ENCODE measurements at regions not wholly inside any gene's neighbourhood (a gene's known extent, or its start where the extent isn't known, plus 50 kb on each side); places are given as distances from the start of the nearest gene placed in this dataset.

GRCh38 chr13:57408312-57408711, 223.2 kb upstream of the PCDH17 start:
- no peak for DNase-seq
- 86 to 92% (median 89%) methylated on average over 2 of the region's 2 CpGs for WGBS, 5 donors
- no peaks in the 10 kb centered on the region for H3K27me3 ChIP-seq (replicated peaks in 1 of 7)
- no peaks in the 10 kb centered on the region for H3K36me3 ChIP-seq
- H3K27ac ChIP-seq, result no peak overlapping the region
- TF ChIP-seq CTCF (IDR thresholded peaks at IDR 0.05 in 8 of 11, conservative IDR thresholded peaks at IDR 0.05 in 3 of 11), result no peak
- no peak for TF ChIP-seq POLR2A (IDR thresholded peaks at IDR 0.05)
- no peak for TF ChIP-seq POLR2AphosphoS5 (IDR thresholded peaks at IDR 0.05)
- no peaks in the 10 kb centered on the region for H3K4me1 ChIP-seq
- intact Hi-C loops (cut with DNase I; ENCODE audit: low total_unique reads), result no loop called here
- peaks cover 0 to 29% (median 12%) of the 10 kb centered on the region in 8 donors for H3K9me3 ChIP-seq
- H3K4me3 ChIP-seq, result no peak overlapping the region

DNA sequence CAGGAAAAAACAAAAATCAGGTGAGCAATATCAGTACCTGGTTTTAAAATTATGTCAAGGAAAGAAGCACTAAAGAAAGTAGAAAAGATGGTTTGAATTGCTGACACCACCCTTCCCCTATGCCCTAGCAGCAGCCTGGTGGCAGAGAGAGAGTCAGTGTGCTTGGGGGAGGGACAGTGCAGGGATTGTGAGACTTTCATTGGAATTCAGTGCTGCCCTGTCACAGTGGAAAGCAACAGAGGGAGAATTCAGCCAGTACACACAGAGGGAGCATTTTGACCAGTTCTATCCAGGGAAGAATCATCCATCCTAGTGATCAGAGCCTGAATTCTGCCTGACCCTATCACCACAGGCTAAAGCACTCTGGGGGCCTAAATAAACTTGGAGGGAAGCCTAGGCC, 222.4 kb upstream of the PCDH17 start:
- Histone ChIP-seq H3K9me3 (peaks cover 0 to 29% (median 12%) of the 10 kb centered on the region in 8 donors), H3K27ac (no peak overlapping the region), H3K27me3 (replicated peaks in 1 of 7) (no peaks in the 10 kb centered on the region), H3K36me3 (no peaks in the 10 kb centered on the region), H3K4me3 (no peak overlapping the region), H3K4me1 (no peaks in the 10 kb centered on the region)
- intact Hi-C loops (cut with DNase I; ENCODE audit: low total_unique reads), result no loop called here
- no peak for DNase-seq
- TF ChIP-seq POLR2AphosphoS5 (IDR thresholded peaks at IDR 0.05) (no peak), CTCF (IDR thresholded peaks at IDR 0.05 in 8 of 11, conservative IDR thresholded peaks at IDR 0.05 in 3 of 11) (no peak), POLR2A (IDR thresholded peaks at IDR 0.05) (no peak)

GRCh38 chr13:57409656-57410055, 221.9 kb upstream of the PCDH17 start:
- TF ChIP-seq CTCF (IDR thresholded peaks at IDR 0.05 in 8 of 11, conservative IDR thresholded peaks at IDR 0.05 in 3 of 11) (no peak), POLR2AphosphoS5 (IDR thresholded peaks at IDR 0.05) (no peak), POLR2A (IDR thresholded peaks at IDR 0.05) (no peak)
- no peaks in the 10 kb centered on the region for H3K36me3 ChIP-seq
- no peaks in the 10 kb centered on the region for H3K4me1 ChIP-seq
- DNase-seq, result no peak
- no peaks in the 10 kb centered on the region for H3K27me3 ChIP-seq (replicated peaks in 1 of 7)
- peaks cover 0 to 29% (median 12%) of the 10 kb centered on the region in 8 donors for H3K9me3 ChIP-seq
- intact Hi-C loops (cut with DNase I; ENCODE audit: low total_unique reads), result no loop called here
- 88 to 100% (median 92%) methylated on average over 1 of the region's 1 CpG for WGBS, 5 donors
- H3K4me3 ChIP-seq, result no peak overlapping the region
- H3K27ac ChIP-seq, result no peak overlapping the region

DNA sequence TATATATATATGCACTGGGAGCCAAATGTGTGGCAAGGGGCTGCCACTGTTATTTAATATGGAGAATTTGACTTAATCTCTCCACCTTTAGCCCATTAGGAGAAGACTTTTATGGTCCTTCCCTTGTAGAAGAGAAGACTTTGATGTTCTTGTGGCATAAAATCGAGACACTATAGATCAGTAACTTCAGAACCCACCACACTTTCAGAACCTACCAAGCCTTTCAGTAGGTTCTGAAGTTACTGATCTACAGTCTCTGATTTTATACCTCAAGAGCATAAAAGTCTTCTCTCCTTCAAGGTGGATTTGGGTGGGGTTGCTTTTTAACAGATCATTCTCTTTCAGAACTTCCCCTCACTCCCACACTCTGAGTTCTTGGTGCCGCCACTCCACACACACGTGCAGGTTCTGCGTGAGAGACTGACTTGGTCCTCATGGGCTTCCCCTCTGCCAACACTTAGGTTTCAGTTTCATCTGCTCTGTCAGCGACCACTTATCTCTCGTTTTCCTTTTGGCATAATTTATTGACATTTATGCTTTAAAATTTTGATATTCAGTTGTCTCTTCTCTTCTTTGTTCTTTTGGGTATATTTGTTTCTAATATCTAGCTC, 213.4 kb upstream of the PCDH17 start:
- no peaks in the 10 kb centered on the region for H3K27me3 ChIP-seq (replicated peaks in 1 of 7)
- H3K4me3 ChIP-seq, result no peak overlapping the region
- no peak overlapping the region for H3K27ac ChIP-seq
- no peaks in the 10 kb centered on the region for H3K4me1 ChIP-seq
- WGBS, 5 donors, result 65 to 81% (median 70%) methylated on average over 6 of the region's 6 CpGs
- intact Hi-C loops (cut with DNase I; ENCODE audit: low total_unique reads), result no loop called here
- peaks cover 0 to 3% (median 0%) of the 10 kb centered on the region in 8 donors for H3K9me3 ChIP-seq
- DNase-seq, result no peak
- TF ChIP-seq POLR2A (IDR thresholded peaks at IDR 0.05), result no peak
- TF ChIP-seq POLR2AphosphoS5 (IDR thresholded peaks at IDR 0.05), result no peak
- TF ChIP-seq CTCF (IDR thresholded peaks at IDR 0.05 in 8 of 11, conservative IDR thresholded peaks at IDR 0.05 in 3 of 11), result no peak
- no peaks in the 10 kb centered on the region for H3K36me3 ChIP-seq

Data from spleen (tissue), 11 donors.